HepG2 (cell line): ENCODE measurements at regions not wholly inside any gene's neighbourhood (a gene's known extent, or its start where the extent isn't known, plus 50 kb on each side); places are given as distances from the start of the nearest gene placed in this dataset.

Source experiments
- EZH2 ChIP-seq: conservative IDR thresholded peaks from 2 replicates; pipeline ENCODE4 v1.6.1; 2012; ENCODE audit warnings: mild to moderate bottlenecking, low read depth, low read length, moderate library complexity
- NFE2L1 ChIP-seq: sonication (generic); formaldehyde crosslinking; IDR thresholded peaks from 2 replicates; pipeline ENCODE4 v1.4.0; 2020; ENCODE audit warnings: missing genetic modification reagents, mild to moderate bottlenecking, borderline replicate concordance
- TF ChIP-seq, protein P1 (sequence below), 2 experiments: fragments of 450-650 bp in 1 of 2; sonication (generic) in 1 of 2; formaldehyde crosslinking in 1 of 2; IDR thresholded peaks; 2 replicates each; pipeline versions ENCODE4 v1.6.1 to v1.8.0; 2016 to 2022; ENCODE audit warnings: antibody characterized with exemption in 1 of 2, mild to moderate bottlenecking in 1 of 2, missing genetic modification reagents in 1 of 2
- TF ChIP-seq, protein P2 (sequence below), 2 experiments: IDR thresholded peaks; 2 replicates each; pipeline ENCODE4 v1.6.1; 2011 to 2012; ENCODE audit warnings: low read length in 2 of 2, borderline replicate concordance in 1 of 2, low read depth in 1 of 2, mild to moderate bottlenecking in 1 of 2, moderate library complexity in 1 of 2
- TF ChIP-seq, protein P3 (sequence below): sonication (generic); formaldehyde crosslinking; IDR thresholded peaks from 2 replicates; pipeline ENCODE4 v1.4.0; 2020; ENCODE audit warnings: missing genetic modification reagents

DNA sequence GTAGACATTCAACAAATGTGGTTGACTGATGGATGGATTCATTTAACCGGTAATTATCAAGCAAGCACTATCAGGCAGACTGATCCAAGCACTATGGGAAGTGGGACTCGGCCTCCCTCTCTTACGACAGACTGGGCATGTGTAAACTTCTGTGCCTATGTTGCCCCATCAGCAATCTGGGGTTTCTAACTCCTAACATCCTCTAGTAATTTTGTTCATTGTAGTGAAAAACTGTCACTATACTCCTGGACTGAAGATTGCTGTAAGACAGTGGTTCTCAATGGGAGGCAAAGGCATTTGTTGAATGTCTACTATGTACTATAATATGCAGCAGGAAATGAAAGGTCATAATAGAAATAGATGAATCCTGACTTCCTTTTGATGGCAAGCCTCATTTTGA, 51.2 kb upstream of the CREB1 start:
- TF ChIP-seq, protein P1, sequence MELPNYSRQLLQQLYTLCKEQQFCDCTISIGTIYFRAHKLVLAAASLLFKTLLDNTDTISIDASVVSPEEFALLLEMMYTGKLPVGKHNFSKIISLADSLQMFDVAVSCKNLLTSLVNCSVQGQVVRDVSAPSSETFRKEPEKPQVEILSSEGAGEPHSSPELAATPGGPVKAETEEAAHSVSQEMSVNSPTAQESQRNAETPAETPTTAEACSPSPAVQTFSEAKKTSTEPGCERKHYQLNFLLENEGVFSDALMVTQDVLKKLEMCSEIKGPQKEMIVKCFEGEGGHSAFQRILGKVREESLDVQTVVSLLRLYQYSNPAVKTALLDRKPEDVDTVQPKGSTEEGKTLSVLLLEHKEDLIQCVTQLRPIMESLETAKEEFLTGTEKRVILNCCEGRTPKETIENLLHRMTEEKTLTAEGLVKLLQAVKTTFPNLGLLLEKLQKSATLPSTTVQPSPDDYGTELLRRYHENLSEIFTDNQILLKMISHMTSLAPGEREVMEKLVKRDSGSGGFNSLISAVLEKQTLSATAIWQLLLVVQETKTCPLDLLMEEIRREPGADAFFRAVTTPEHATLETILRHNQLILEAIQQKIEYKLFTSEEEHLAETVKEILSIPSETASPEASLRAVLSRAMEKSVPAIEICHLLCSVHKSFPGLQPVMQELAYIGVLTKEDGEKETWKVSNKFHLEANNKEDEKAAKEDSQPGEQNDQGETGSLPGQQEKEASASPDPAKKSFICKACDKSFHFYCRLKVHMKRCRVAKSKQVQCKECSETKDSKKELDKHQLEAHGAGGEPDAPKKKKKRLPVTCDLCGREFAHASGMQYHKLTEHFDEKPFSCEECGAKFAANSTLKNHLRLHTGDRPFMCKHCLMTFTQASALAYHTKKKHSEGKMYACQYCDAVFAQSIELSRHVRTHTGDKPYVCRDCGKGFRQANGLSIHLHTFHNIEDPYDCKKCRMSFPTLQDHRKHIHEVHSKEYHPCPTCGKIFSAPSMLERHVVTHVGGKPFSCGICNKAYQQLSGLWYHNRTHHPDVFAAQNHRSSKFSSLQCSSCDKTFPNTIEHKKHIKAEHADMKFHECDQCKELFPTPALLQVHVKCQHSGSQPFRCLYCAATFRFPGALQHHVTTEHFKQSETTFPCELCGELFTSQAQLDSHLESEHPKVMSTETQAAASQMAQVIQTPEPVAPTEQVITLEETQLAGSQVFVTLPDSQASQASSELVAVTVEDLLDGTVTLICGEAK (IDR thresholded peaks at IDR 0.05): no peak
- TF ChIP-seq, protein P1 (CRISPR knock-in tag; IDR thresholded peaks at IDR 0.05): no peak
- TF ChIP-seq EZH2 (no peak), NFE2L1 (CRISPR knock-in tag) (no peak)
- TF ChIP-seq, protein P2, sequence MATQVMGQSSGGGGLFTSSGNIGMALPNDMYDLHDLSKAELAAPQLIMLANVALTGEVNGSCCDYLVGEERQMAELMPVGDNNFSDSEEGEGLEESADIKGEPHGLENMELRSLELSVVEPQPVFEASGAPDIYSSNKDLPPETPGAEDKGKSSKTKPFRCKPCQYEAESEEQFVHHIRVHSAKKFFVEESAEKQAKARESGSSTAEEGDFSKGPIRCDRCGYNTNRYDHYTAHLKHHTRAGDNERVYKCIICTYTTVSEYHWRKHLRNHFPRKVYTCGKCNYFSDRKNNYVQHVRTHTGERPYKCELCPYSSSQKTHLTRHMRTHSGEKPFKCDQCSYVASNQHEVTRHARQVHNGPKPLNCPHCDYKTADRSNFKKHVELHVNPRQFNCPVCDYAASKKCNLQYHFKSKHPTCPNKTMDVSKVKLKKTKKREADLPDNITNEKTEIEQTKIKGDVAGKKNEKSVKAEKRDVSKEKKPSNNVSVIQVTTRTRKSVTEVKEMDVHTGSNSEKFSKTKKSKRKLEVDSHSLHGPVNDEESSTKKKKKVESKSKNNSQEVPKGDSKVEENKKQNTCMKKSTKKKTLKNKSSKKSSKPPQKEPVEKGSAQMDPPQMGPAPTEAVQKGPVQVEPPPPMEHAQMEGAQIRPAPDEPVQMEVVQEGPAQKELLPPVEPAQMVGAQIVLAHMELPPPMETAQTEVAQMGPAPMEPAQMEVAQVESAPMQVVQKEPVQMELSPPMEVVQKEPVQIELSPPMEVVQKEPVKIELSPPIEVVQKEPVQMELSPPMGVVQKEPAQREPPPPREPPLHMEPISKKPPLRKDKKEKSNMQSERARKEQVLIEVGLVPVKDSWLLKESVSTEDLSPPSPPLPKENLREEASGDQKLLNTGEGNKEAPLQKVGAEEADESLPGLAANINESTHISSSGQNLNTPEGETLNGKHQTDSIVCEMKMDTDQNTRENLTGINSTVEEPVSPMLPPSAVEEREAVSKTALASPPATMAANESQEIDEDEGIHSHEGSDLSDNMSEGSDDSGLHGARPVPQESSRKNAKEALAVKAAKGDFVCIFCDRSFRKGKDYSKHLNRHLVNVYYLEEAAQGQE (IDR thresholded peaks at IDR 0.05; ENCODE audit: borderline replicate concordance in 1 of 2, low read depth in 1 of 2, low read length in 2 of 2): no peak
- TF ChIP-seq, protein P3, sequence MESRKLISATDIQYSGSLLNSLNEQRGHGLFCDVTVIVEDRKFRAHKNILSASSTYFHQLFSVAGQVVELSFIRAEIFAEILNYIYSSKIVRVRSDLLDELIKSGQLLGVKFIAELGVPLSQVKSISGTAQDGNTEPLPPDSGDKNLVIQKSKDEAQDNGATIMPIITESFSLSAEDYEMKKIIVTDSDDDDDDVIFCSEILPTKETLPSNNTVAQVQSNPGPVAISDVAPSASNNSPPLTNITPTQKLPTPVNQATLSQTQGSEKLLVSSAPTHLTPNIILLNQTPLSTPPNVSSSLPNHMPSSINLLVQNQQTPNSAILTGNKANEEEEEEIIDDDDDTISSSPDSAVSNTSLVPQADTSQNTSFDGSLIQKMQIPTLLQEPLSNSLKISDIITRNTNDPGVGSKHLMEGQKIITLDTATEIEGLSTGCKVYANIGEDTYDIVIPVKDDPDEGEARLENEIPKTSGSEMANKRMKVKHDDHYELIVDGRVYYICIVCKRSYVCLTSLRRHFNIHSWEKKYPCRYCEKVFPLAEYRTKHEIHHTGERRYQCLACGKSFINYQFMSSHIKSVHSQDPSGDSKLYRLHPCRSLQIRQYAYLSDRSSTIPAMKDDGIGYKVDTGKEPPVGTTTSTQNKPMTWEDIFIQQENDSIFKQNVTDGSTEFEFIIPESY (CRISPR knock-in tag): no peak
